Prostate gland (tissue), 2 donors: ENCODE measurements at regions not wholly inside any gene's neighbourhood (a gene's known extent, or its start where the extent isn't known, plus 50 kb on each side); places are given as distances from the start of the nearest gene placed in this dataset.

Source experiments
- DNase-seq: peaks from one replicate; pipeline ENCODE4 v3.0.0-alpha.2; 2019; ENCODE audit warnings: low spot score
- H3K27ac ChIP-seq, 2 donors: fragments of 200-600 bp; sonication (generic); 2 replicates each; pipeline ENCODE4 v1.5.1; 2017 to 2019
- H3K27me3 ChIP-seq: fragments of 200-600 bp; sonication (generic); replicated peaks from 2 replicates; pipeline ENCODE4 v1.5.1; 2019; ENCODE audit not compliant: insufficient read depth
- H3K36me3 ChIP-seq, 2 donors: fragments of 200-600 bp; sonication (generic); 1 replicate in 1 of 2; 2 replicates in 1 of 2; pipeline versions ENCODE4 v1.5.1 to v1.8.1; 2017 to 2019
- H3K4me1 ChIP-seq: fragments of 200-600 bp; sonication (generic); replicated peaks from 2 replicates; pipeline ENCODE4 v1.5.1; 2019
- H3K4me3 ChIP-seq, 2 donors: fragments of 200-600 bp; sonication (generic); 2 replicates each; pipeline ENCODE4 v1.5.1; 2017 to 2019
- H3K9me3 ChIP-seq: fragments of 200-600 bp; sonication (generic); 2 replicates; pipeline ENCODE4 v1.5.1; 2017
- CTCF ChIP-seq, 4 experiments: fragments of 200-600 bp in 2 of 4; fragments of 450-650 bp in 2 of 4; sonication (generic) in 2 of 4; IDR thresholded peaks; 1 replicate in 3 of 4; 2 replicates in 1 of 4; pipeline ENCODE4 v1.5.1; 2016 to 2019; ENCODE audit warnings: antibody characterized with exemption in 4 of 4, mild to moderate bottlenecking in 2 of 4, moderate library complexity in 2 of 4
- POLR2A ChIP-seq: fragments of 450-650 bp; IDR thresholded peaks from one replicate; pipeline ENCODE4 v1.6.1; 2016; ENCODE audit warnings: antibody characterized with exemption, mild to moderate bottlenecking
- POLR2AphosphoS5 ChIP-seq: sonication (generic); formaldehyde crosslinking; IDR thresholded peaks from one replicate; pipeline ENCODE4 v1.6.1; 2017; ENCODE audit warnings: antibody characterized with exemption
- WGBS: methylation state at CpG from one replicate; pipeline ENCODE4 v1.1.5; 2018; 5-methylcytosine and 5-hydroxymethylcytosine counted together
- intact Hi-C: fragments of 100-400 bp; cut with DNase I; formaldehyde crosslinking; loops from one replicate; pipeline ENCODE4 v1.14.2; 2022

GRCh38 chr4:145316897-145317574 lies 136.6 kb upstream of the OTUD4 start:
- no peak for DNase-seq
- Histone ChIP-seq H3K36me3 (no peaks in the 10 kb centered on the region), H3K4me1 (no peaks in the 10 kb centered on the region), H3K9me3 (no peaks in the 10 kb centered on the region), H3K4me3 (no peak overlapping the region), H3K27ac (no peak overlapping the region), H3K27me3 (no peaks in the 10 kb centered on the region)
- WGBS: 96% methylated on average over 2 of the region's 2 CpGs
- TF ChIP-seq POLR2AphosphoS5 (no peak), POLR2A (no peak), CTCF (IDR thresholded peaks at IDR 0.05) (no peak)
- intact Hi-C loops: no loop called here

GRCh38 chr4:145315811-145316225 lies 135.4 kb upstream of the OTUD4 start:
- intact Hi-C loops: no loop called here

GRCh38 chr4:145308598-145308997 lies 128.2 kb upstream of the OTUD4 start:
- 66% methylated on average over 3 of the region's 3 CpGs for WGBS
- TF ChIP-seq CTCF (IDR thresholded peaks at IDR 0.05) (no peak), POLR2A (no peak), POLR2AphosphoS5 (no peak)
- DNase-seq: no peak
- Histone ChIP-seq H3K36me3 (no peaks in the 10 kb centered on the region), H3K27me3 (no peaks in the 10 kb centered on the region), H3K9me3 (no peaks in the 10 kb centered on the region), H3K4me1 (no peaks in the 10 kb centered on the region), H3K4me3 (no peak overlapping the region), H3K27ac (no peak overlapping the region)
- intact Hi-C loops: no loop called here

More at GRCh38 chr4:145315811-145316225, 135.4 kb upstream of the OTUD4 start:
- H3K4me3 ChIP-seq: no peak overlapping the region
- no peak overlapping the region for H3K27ac ChIP-seq
- H3K9me3 ChIP-seq: no peaks in the 10 kb centered on the region
- TF ChIP-seq CTCF (IDR thresholded peaks at IDR 0.05) (no peak), POLR2A (no peak), POLR2AphosphoS5 (no peak)
- no peaks in the 10 kb centered on the region for H3K27me3 ChIP-seq
- DNase-seq: no peak
- H3K36me3 ChIP-seq: no peaks in the 10 kb centered on the region
- no peaks in the 10 kb centered on the region for H3K4me1 ChIP-seq

- intact Hi-C loops: no loop called here
- DNase-seq: no peak
- WGBS: 74% methylated on average over 4 of the region's 4 CpGs
- TF ChIP-seq POLR2A (no peak), POLR2AphosphoS5 (no peak), CTCF (IDR thresholded peaks at IDR 0.05) (no peak)
- Histone ChIP-seq H3K4me1 (no peaks in the 10 kb centered on the region), H3K27ac (no peak overlapping the region), H3K27me3 (no peaks in the 10 kb centered on the region), H3K9me3 (no peaks in the 10 kb centered on the region), H3K36me3 (no peaks in the 10 kb centered on the region), H3K4me3 (no peak overlapping the region)
Observed at GRCh38 chr4:145307763-145308430, 127.5 kb upstream of the OTUD4 start.

- 52% methylated on average over 1 of the region's 1 CpG for WGBS
Observed at GRCh38 chr4:145307120-145307519, 126.7 kb upstream of the OTUD4 start.

More at GRCh38 chr4:145307120-145307519, 126.7 kb upstream of the OTUD4 start:
- H3K9me3 ChIP-seq: no peaks in the 10 kb centered on the region
- no peaks in the 10 kb centered on the region for H3K4me1 ChIP-seq
- H3K36me3 ChIP-seq: no peaks in the 10 kb centered on the region
- no peak for DNase-seq
- no peaks in the 10 kb centered on the region for H3K27me3 ChIP-seq
- H3K4me3 ChIP-seq: no peak overlapping the region
- no peak overlapping the region for H3K27ac ChIP-seq
- TF ChIP-seq POLR2A: no peak
- no peak for TF ChIP-seq POLR2AphosphoS5
- no peak for TF ChIP-seq CTCF (IDR thresholded peaks at IDR 0.05)
- intact Hi-C loops: no loop called here
